Putamen (tissue), 1 donor: ENCODE measurements at regions not wholly inside any gene's neighbourhood (a gene's known extent, or its start where the extent isn't known, plus 50 kb on each side); places are given as distances from the start of the nearest gene placed in this dataset.

Experiments
- DNase-seq: peaks from one replicate; pipeline ENCODE4 v3.0.0-alpha.2; 2016; ENCODE audit warnings: low spot score

- no peak for DNase-seq
Measured at GRCh38 chr7:155972651-155973390, 160.6 kb upstream of the SHH start.

DNA sequence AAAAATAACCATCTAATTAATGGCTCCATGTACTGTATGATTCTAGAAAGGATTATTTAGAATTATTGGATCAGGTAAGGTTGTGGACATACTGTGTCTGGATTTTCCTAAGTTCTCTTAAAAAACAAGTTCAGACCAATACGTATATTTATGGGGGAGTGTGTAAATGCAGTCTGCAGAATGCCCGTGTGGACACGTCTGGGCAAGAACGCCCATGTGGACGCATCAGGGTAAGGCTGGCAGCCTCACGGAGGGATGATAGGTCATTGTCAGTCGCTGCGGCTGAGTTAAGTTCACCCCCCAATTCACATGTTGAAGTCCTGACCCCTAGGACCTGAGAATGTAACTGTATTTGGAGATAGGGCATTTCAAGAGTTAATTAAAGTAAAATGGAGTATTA, 160.0 kb upstream of the SHH start:
- DNase-seq = no peak

GRCh38 chr7:155971180-155971770, 159.0 kb upstream of the SHH start:
- no peak for DNase-seq

- no peak for DNase-seq
Measured at GRCh38 chr7:155969192-155969929, 157.1 kb upstream of the SHH start.

DNA sequence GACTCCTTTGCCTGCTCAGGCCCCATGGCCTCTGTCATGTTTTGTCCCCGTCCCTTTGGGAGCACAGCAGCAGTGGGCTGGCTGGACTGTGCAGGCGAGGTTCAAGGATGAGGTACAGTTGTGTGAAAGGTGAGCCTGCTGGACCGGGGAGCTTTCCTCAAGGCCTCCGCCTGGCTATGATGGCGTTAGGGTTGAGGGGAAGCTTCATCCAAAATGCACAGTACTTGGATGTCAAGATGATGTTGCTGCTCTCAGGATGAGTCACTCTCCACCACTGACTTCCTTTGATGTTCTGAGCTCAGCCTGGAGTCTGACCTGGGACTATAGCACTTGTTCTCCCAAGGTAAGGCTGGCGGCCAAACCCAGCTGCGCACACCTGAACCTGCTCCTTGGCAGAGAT, 152.7 kb upstream of the SHH start:
- DNase-seq = no peak

DNA sequence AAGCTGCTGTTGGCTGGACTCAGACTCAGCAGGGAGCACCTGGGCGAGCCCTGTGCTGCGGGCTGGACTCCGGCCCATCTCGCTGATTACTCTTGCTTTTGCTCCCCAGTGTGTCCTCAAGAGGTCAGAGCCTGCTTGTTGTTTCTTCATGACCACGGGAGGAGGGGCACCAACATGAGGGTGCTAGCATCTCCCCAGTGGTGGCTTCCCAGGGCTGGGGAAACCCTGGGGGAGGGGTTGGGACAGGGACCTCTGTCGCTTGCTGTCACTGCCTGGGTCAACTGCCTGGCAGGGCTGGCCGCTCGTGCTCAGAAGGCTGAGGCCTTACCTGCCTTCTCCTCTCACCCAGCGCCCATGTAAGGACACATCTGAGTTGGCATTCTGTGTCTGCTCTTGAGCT, 152.3 kb upstream of the SHH start:
- no peak for DNase-seq

GRCh38 chr7:155963771-155964195, 151.5 kb upstream of the SHH start:
- no peak for DNase-seq

DNA sequence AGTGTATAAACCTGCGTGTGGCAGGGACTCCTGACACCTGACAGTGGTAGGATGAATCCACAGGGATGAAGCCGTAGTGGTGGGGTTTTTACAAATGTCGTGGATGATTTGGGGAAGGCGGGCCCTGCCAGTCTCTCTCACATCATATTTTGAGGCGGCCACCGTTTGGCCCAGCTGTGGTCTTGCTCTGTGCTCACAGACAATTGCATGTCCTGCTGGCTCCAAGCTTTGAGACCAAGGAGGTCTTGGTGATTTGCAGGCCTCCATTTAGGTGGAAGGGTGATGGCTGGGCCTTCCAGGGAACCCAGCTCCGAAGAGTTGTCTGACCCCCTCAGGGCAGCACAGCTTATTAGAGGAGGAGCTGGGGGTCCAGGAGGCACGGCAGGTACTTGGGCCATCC, 151.1 kb upstream of the SHH start:
- DNase-seq = no peak

DNA sequence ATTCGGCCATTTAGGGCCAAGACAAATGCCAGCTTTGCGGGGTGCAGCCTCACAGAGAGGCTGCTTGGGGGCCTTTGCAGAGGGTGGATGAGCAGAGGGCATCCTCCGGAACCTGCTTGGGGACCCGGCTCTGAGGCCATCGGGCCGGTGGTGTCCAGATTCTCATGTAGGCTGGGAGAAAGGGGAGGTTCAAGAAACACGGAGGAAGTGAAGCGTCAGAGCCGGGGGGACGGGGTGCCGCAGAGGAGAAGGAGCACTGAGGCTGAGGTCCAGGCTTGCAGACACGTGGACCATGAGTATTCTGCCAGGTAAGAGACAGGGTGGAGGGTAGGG, 150.7 kb upstream of the SHH start:
- DNase-seq = no peak

DNA sequence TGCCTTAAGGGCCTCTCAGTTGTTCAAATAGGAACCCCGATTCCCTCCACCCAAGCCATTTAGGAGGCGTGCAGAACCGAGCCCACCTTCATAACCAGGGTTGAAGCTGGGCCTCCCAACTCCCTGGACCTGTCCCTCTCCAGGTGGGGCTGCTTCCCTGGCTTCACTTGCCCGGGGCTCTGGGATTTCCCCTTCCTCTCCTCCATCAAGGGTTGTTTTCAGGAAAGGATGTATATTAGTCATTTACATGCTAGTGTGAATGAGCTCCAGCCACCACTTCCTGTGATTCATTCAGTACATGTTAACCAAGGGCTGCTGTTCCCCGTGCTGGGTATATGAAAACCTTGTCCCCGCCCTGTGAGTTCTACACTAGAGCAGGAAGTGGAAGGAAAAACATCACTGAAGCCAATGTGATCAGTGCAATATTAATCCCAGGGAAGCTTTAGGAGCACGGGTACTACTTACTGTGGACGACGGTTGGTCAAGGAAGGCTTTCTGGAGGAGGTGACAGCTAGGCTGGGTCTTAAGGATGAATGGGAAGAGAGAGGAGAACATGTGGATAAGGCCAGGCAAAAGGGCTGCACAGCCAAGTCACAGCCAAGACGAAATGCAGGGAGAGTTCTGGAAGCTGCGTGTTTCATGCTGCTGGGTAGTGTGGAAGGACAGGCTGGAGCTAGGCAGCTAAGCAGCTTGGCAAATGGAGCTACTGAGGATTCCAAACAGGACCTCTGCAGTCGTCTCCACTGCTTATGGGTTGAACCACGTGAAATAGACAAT, 150.1 kb upstream of the SHH start:
- DNase-seq = no peak

- DNase-seq = peak; percentile 27
Measured at GRCh38 chr7:155961241-155962190, 149.3 kb upstream of the SHH start.

DNA sequence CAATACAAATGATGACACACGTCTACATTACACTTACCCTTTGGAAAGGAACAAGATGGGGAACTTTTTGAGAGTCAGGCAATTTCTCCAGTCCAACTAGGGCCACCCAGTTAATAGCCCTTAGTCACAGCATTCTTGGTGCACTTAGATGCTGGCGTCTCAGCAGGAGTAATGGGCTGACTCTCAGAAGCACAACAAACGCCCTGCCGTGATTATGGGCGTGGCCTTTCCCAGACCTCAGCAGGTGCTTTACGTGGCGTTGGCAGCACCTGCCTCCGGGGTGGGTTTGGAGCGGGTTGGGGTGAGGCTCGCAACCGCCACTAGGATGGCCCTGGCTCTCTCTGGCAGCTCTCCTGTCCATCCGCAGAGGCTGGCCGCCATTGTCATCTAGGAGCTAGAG, 147.6 kb upstream of the SHH start:
- no peak for DNase-seq

DNA sequence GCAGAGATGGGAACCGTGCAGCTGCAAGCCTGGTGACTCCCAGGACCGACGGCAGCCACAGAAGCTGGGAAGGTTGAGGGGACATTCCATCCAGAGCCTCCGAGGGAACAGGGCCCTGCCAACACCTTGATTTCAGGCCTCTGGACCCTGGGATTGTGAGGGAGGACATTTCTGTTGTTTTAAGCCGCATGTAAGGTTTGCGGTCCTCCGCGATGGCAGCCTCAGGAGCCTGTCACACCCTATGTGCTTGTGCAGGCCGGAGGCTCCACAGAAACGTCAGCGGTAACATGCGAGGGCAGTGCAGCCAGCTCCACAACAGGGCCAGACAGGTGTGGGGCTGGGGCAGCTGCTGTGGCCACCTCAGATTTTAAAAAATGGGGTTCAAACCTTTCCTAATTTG, 144.7 kb upstream of the SHH start:
- DNase-seq = no peak

DNA sequence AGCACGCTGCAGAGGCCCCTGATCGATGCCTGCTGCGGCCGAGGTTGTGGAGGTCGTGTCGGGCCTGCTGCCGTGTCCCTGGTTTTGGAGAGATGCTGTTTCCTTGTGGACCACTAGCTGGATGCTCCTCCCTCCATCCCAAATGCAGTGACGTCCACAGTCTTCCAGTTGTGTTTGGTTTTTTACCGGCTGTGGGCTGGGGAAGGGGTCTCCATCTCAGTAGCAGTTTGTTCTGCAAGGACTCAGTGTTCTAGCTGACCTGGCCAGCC, 143.0 kb upstream of the SHH start:
- no peak for DNase-seq

DNA sequence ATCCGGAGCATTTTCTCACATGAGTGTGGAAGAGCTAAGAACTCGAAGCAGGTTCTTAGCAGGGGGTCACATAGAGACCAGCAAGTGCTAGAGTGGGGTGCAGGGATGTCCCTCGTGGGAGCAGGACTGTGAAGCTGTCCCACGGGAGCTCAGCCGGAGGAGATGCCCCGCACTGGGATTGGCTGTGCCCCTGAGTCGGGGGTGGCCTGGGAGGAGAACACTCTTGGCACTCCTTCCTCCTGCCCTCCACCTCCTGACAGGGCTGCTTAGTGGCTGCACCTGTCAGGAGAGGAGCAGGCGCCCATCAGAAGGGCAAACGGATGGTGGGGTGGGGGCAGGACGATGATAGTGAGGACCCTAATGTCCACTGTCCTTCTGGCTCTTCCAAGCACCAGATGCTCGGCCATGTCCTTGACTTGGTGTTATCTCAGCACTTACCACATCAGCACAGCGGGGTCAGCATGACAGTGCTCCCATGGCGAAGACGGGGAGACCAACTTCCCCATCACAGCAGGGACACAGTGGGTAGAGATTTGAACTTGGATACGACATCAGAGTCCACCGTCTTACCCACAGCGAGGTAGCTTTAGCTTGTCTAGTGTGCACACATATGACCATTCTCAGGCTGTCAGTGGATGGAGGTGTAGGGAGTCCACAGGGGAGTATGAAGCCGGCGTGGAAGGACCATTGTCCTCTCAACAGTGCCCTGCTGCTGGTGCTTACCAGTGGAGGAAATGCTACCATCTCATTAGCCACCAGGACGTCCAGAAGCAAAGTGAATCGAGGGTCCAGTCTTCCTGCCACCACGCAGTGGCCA, 142.5 kb upstream of the SHH start:
- DNase-seq = no peak

DNA sequence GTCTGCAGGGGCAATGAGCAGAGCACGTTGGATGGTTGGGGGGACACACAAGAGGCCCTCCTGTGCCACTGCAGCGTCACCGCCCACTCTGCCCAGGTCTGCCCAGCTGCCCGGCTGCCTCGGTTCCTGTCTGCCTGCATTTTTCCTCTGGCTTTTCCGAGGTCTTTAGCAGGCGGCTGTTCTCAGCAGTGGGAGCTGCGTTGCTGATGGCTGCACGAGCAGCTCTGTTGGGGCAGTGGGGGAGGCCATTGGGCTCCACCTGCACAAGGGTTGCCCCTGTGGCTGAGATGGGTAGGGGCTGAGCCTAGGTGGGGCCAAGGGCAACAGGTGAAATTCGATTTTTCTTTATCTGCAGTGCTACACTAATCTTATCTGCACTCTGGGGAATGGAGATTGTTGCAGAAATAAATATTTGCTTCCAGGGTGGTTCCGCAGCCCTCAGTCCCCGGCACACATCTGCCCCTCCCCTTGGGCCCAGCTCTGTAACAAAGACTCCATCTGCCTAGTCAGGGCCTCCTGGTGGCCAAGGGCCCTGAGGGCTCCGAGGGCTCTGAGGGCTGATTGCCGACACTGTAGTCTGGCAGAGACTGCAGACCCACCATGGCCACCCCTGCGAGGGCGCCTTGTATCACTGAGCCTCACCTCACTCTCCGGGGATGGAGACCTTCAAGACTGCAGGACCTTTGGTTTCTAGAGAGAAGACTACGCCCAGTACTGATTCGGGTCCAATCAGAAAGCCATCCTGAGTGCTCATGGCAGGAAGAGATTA, 141.7 kb upstream of the SHH start:
- DNase-seq = no peak

- no peak for DNase-seq
Measured at GRCh38 chr7:155953501-155953778, 141.2 kb upstream of the SHH start.

- DNase-seq = no peak
Measured at GRCh38 chr7:155951554-155952158, 139.4 kb upstream of the SHH start.

DNA sequence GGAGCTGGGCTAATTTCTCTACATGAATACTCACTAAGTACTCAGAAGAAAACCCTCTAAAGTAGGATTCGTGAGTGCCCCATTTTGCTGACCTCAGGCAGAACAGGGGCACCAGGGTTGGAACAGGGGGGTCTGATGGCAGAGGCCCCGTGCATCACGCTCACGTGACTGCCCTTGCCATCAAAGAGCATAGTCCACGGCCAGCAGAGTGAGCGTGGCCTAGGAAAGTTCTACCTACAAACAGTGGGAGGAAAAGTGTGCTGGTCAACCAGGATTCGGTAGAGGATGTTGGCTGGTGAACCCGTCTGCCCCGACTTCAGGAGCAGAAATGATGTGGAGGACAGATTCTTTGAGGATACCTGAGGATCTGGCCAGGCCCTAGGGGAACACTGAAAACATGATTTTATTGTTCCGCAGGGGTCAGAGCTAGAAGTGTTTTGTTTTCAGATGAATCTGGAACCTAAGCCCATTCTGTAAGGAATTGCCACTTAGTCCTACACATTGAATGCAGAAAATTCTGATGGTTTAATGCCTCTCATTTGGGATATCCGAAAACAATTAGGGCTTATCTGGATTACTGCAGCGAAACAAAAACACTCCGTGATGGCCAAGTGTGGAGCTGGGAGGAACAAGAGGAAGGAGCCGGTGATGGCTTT, 138.8 kb upstream of the SHH start:
- no peak for DNase-seq
